ENCODE measurements at regions not wholly inside any gene's neighbourhood (a gene's known extent, or its start where the extent isn't known, plus 50 kb on each side); places are given as distances from the start of the nearest gene placed in this dataset.
"Not testable (repeated sequence)": the region's sequence is repeated elsewhere in the genome, so short reads cannot be mapped to it uniquely, and the experiment has no call there.

DNA sequence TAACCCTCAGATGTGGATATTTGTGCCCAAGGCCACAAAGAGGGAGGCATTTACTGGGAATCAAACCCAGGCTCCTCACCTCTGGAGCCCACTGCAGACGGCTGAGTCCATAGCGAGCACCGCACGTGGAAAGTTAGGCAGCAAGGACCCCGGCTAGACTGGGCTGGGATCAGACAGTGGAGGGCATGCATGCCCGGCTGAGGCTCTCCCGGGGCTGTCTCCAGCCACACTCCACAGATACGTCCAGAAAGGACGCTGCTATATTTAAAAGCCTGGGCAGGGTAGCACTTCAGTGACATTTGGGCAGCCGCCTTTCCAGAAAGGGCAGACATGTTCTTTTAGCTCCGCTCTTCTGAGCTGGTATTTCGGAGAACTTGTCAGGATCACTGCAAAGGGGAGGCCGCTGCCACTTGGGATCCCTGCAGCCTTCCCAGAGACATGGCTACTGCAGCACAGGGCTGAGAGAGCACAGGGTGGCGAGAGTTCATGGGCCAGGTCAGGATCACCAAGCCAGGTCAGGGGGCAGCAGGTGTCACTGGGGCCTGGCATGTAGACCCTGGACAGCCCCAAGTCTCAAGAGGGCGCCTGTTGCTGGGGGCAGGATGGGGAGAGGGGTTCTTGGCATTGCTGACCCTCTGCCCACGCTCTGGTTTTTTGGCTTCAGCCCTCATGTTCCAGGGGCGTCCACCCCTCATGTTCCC lies 121.7 kb downstream of the PHETA1 start:
- DNase-seq, result no peak

DNA sequence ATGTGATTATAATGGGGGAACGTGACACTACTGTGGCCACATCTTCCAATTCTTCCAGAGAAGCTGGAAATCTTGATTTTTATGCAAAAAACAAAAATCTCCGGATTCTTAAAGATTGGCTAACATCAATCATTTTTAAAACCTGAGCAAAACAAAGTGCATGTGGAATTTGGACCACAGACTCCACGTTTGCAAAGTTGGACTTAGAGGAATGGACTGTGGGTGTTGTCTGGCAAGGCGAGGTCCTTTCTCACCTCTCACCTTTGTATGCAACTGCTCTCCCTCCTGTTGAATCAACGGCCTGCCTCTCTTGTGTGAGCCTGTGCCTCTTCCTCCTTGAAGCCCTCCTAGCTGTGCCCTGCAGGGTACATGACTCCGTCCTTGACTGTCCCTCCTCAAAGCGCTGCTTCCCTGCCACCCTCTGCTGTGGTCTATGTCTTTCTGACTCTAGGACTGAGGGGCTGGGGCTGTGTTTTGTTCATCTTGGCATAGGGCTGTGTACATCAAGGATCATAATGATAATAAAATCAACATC lies 122.4 kb downstream of the PHETA1 start:
- DNase-seq, result no peak

DNA sequence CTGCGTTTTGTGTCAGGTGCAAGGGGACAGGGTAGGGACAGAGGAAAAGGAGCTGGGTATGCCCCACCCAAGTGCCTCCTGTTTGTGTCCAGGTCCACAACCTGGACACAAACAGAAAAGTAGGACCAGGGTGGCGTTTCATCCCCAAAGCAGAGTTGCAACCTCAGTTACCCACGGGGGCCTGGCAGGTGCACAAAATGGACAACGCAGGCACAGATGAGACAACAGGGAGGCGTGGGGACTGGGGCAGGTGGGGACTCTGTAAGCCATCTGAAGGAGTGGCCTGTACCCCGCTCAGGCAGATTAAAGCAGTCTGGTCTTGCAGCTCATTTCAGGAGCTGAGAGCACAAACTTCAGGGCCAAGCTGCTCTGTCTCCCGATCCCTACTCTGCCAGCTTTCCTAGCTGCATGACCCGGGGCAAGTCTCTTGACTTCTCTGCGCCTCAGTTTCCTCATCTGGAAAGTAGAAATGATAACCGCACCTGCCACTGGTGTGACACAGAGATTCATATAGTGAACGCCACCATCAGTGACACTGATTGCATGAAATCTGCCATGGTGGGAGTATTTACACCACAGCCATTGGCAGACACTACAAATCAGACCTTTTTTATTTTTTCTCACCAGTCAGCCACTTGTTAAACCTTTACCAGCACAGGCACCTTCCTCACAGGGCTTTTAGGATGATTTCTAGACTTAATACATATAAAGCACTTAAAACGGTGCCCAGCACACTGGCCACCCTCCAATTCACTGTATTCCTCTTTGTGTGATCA lies 123.0 kb downstream of the PHETA1 start:
- DNase-seq, result no peak

DNA sequence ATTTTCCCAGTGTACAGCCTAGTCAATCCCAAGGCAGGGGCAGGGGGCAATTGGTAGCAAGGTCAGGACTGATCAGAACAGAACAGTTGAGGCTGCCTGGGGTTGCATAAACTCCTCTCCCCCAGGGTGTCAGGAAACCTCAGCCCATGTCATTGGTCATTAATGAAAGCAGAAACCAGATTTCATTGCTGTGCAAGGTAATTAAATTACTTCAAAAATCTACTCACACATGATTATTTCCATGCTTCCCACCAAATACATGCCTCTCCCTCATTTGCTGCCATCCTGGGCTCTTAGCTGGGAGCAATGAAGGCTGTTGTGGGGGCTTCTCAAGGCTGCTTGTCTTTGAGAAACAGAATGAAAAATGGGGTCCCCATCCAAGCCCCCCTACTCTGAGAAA lies 124.2 kb downstream of the PHETA1 start:
- no peak for DNase-seq

DNA sequence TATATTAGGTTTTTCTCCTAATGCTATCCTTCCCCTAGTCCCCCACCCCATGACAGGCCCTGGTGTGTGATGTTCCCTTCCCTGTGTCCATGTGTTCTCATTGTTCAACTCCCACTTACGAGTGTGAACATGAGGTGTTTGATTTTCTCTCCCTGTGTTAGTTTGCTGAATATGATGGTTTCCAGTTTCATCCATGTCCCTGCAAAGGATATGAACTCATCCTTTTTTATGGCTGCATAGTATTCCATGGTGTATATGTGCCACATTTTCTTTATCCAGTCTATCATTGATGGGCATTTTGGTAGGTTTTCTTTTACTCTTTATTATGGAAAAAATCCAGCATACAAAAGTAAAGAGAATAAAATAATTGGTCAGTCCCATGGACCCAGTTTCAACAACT lies 126.1 kb downstream of the PHETA1 start:
- not testable (repeated sequence) for DNase-seq

DNA sequence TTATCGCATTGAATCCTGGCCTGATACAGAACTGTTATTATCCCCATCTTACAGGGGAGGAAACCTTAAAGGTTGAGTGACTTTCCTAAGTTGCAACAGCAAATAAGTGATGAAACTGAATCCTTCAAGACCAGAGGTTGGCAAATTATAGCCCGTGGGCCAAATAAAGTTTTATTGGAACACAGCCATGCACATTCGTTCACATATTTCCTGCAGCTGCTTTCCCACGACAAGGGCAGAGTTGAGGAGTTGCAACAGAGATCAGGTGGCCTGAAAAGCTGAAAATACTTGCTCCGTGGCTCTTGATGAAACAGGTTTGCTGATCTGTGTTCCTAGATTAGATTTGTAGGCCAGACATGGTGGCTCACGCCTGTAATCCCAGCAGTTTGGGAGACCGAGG lies 126.7 kb downstream of the PHETA1 start:
- DNase-seq, result no peak

DNA sequence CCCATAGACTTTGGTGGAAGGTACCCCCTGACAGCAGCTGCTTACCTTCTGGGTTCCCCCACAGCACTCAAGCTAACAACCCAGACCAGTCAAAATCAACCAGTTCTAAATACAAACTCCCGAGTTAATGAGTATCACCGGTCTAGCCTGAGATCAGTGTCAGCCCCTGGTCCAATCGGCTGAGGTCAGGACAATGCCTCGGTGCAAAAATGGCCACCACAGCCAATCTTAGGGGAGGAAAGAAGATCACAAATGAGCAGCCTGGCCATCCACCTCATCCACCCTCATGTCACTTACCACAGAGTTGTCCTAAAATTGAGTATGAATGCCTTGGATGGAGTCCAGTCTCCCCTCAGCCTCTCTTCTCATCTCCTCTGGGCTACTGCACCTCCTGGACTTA lies 128.5 kb downstream of the PHETA1 start:
- no peak for DNase-seq

DNA sequence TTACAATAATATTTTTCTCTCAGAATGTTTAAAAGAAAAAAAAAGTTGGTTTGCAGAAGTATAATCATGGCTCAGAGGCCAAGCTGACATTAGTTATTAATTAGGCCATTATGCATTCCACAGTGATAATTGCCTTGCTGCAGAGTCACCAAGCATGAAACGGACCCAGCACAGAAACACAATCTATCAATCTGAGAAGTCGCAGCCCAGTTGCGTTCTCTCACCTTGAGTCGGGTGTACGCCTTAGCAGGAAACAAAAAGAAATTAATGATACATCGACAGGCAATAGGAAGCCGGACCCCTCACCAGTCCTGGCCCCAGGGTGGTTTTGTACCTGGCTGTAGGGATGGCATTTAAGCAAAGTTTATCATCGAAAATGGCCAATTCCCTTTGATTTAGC lies 129.7 kb downstream of the PHETA1 start:
- DNase-seq, result no peak

DNA sequence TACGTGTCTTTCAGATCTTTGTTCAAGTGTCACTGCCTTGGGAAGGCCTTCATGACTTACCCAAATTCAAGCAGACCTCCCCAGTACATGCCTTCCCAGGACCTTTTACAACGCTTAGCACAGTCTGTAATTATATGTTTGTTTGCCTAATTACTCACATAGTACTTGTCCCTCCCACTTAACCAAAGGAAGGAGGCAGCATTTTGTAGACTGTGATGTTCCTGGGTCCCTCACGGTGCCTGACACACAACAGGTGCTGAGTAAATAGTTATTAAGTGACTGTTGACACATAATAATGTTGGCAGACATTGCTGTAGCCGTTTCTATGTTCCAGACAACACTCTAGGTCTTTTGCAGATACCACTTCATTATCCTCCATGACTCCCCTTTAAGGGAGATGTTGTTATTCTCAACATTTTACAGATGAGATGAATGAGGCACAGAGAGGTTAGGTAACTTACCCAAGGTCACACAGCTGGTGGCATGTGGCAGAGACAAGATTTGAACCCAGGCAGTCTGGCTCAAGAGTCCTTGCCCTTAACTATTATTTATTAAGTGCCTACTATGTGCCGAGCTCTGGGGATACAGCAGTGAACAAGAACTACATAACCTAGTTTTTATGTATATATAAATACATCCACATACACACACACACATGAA lies 130.7 kb downstream of the PHETA1 start:
- no peak for DNase-seq

DNA sequence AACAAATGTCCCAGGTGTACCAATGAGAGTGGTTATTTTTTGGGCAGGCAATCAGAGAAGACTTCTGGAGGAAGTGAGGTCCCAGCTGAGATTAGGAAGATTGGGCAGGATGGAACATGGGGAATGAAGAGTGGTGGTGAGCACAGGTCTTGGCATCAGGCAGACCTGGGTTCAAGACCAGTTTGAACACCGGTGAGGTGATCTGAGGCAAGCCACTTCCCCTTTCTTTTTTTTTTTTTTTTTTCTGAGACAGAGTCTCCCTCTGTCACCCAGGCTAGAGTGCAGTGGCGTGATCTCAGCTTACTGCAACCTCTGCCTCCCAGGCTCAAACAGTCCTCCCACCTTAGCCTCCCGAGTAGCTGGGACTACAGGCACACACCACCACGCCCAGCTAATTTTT lies 134.4 kb downstream of the PHETA1 start:
- not testable (repeated sequence) for DNase-seq

DNA sequence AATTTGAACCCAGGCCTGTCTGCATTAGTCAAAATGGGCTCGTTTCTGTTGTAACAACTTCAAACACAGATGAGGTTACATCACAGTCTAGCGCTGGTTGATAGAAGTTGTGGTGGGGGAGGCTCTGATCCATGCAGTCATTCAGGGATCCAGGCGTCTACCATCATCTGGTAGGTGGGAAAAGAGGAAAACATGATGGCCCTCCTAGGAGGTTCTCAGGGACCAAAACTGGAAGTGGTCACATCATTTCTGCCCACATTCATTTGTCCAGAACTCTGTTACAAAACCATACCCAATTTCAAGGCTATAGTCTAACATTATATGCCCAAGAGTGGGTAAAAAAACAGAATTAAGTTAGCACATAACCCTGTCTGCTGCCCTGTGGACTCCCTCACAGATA lies 135.1 kb downstream of the PHETA1 start:
- DNase-seq, result no peak

DNA sequence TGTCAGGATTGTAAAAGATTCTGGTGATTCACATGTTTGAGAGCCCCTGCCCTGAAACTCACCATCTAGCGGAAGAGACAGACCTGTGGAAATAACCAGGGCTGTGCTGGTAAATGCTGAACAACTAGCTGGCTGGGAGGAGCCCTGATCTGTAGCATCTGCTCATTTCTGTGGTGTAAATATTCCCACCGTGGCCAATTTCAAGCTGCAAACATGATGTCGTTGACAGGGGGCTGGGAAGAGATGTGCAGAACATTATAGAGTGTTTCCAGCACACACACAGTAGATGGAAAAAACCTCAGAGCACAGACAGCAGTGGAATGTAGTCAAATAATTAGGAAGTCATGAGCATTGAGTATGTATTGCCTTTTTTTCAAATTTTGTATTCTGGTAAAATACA lies 138.2 kb downstream of the PHETA1 start:
- DNase-seq, result no peak

DNA sequence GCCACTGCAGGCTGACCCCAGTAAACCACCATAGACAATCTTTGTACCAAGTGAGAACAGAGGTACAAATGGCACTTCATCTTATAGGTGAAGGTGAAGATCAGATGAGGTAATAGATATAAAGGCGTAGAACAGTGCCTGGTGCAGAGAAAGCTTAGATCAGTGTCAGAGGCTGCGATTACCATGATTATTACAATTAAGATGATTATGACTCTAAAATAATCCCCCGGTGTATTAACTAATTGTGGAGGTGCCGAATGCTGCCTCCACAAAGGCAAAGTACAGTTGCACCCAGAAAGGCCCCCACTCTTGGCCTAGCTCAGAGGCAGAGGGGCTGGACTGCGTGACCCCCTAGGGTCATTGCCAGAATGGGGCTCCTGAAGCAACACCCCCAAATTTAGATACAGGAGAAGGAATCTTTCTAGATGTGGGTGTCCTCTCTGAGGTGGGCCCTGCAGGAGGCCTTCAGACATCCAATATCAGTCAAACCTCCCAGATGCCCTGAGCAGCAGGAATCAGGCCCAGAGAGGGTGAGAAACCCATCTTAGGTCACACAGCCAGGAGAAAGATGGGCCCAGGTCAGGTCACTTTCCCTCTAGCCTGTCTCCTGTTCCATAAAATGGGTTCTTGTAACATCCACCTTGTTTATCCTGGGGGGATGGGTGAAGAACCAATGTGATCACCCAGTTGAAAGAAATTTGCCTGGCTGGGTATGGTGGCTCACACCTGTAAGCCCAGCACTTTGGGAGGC lies 139.8 kb downstream of the PHETA1 start:
- no peak for DNase-seq

DNA sequence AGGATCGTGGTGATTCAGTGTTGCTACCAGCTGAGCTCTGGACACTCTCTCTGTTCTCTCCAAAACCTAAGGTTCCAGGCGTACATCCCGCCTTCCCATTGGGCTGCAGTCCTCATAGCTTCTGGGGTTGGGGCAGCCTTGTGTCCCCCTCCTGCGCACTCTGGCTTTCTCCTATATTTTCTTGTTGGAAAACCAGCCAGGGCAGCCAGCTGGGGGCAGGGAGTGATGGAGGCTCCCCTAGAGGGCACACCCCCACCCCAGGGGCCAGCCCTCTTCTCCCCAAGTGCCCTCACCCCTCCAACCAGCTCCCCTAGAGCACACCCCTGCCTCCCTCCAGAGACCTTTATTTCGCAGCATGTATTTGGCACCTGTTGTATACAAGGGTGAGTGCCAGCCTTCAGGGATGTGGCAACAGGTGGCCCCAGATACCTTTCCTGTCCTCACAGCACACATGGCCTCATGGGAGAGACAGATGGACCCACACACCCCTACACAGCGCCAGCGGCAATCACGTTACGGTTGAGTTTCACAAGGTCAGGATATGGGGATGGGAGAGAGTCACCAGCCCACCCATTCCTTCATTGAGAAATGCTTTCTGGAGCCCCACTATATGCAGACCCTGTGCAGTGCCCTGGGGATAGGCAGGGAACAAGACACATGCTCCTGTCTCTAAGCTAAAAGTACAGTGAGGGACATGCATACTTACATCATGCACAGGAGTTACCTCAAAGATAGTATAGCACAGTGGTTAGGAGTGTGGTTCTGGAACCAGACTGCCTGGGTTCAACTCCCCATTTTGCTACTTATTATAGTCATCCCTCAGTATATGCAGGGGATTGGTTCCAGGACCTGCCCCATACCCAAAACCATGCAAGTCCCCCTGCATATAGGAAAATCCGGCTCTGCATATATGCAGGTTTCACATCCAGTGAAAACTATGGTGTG lies 141.1 kb downstream of the PHETA1 start:
- no peak for DNase-seq

DNA sequence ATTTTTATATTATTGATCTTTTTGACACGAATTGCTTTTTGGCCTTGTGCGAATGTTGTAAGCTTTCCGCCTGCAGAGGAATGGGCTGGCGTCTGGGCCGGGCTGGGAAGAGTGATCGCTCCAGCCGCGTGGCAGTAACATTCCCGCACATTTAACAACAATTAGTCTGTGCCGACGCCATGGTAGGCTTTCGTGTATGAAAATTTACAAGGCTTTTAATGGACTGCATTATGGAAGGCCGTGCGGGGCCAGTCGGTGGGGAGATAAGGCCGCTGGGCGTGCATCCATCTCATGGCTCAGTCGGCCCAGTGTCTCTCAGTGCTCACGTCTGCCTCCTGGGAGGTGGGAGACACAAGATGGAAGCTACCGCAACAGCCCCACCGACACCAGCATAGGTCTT lies 142.2 kb downstream of the PHETA1 start:
- no peak for DNase-seq

DNA sequence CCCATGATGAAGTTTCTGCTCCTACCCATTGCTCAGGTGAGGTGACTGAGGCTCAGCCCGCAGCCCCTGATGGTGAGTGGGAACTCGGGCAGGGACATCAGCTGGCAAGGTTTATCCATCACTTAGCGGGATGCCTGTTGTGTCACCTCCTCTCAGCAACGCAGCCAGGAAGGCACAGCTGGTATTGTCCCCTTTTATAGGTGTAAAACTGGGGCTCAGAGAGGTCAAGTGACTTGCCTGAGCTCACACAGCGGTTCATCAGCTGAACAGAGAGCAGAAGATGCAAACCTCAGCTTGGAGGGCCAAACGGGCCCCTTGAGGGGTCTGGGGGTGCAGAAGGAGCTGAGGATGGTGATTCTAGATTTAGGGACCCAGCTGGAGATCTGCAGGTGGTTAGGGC lies 143.6 kb downstream of the PHETA1 start:
- DNase-seq, result no peak

DNA sequence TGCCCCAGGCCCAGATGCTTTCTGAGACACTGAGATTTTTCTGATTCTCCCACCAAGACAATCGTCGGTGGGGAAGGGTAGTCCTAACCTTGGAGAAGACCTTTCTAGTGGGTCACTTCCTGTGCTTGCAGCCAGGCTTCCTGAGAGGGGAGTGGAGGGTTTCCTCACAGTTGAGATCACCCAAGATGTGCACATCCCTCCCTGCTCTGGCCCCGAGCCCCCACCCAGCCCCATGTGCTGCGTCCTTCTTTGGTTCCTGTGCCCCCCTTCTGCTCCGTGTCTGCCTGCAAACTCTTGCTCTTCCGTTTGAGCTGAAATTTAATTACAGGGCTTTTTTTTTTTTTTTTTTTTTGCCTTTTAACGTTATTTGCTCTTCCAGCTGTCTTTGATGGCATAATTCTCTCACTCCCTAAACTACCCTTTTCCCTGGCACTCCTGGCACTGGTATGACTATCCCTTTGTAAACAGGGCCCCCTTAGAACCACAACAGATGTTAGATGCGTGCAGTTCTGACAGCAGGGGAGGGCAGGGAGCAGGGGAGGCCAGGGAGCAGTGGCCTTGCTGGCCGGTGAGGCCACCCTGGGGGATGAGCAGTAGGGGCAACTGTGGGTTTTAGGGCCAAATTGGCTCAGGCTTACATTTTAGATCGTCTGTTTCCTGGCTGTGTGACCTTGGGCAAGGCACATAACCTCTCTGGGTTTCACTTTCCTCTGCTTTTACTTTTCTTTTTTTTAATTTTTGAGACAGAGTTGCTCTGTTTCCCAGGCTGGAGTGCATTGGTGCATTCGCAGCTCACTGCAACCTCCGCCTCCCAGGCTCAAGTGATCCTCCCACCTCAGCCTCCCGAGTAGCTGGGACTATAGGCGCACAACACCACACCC lies 144.5 kb downstream of the PHETA1 start:
- no peak for DNase-seq

DNA sequence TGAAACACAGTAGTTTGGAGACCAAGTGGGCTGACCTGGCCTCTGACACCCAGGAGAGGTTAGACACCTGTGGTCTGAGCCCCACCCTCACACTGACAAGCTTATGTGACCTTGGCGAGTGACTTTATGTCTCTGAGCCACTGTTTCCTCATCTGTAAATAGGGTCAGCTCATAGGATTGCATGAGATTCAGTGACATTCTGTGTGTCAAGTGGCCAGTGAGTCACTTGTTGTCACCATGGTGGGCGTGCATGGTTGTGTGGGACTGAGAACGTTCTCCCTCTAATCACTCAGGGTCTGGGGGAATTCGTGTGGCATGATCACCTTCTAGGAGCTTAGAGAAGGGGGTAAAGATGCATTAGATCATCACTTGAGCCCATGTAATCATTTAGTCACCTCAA lies 146.4 kb downstream of the PHETA1 start:
- DNase-seq, result no peak

DNA sequence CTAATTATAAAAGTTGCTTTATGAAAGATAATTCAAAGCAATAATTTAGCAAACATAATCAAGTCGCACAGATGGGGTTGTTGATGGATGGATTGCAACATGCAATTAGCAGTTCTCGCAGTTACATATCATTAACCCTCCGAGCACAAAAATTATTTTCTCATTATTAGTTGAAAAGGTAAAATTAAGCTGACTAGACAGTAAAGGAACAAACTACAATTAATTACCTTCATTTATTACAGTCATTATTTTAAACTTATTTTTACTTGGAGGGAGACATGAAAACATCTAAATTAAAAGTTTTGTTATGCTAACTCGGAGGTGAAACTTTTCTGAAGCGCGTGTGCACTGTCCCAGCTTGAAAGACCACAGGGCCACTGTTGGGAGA lies 146.9 kb downstream of the PHETA1 start:
- no peak for DNase-seq

DNA sequence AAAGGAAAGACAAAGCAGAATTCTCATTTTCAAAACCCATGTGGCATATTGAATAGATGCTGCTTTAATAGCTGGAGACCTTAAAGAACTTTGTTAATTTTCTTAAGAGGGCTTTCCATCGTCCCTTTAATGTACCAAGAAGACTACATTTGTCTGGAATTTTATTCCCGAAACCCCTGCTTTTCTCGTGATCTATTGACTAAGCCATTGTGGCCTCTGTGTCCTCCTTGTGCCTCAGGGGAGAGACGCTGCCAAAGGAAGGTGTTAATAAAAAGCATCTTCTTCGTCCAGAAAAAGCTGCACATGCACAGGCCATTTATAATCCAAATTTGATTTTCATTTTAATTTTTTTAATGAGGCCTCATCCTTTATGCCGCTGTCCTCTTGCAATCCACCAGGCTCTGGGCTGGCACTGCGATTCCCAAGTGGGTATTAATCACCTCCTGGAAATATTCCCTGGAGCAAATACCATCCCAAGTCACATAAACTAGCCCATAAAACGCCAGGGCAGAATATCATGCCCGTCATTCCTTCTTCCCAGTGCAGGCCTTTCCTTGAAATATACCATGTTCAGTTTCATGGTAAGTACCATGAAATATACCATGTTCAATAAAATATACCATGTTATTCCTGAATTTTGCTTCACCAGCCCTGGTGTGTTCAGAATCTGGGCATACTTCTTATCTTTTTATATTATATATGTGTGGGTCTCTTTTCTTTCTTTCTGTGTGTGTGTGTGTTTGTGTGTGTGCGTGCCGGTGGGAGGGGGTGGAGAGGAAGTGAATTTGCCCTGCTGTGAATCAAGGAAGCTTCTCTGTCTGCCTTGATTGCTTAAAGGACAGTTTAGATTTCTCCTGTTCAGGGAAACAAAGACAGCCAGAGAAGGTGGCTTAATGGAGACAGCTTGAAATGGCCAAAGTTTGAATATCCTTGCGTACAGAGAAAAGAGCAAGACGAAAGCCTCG lies 147.6 kb downstream of the PHETA1 start:
- no peak for DNase-seq
